ENCODE measurements at regions not wholly inside any gene's neighbourhood (a gene's known extent, or its start where the extent isn't known, plus 50 kb on each side); places are given as distances from the start of the nearest gene placed in this dataset.

GRCh38 chr1:198830412-198830811 lies 191.6 kb downstream of the PTPRC start:
- H3K36me3 Mint-ChIP-seq (ENCODE audit: insufficient read depth, unreplicated experiment) = no peaks in the 10 kb centered on the region
- no peak overlapping the region for H3K27ac Mint-ChIP-seq (ENCODE audit: unreplicated experiment)
- no peaks in the 10 kb centered on the region for H3K4me1 Mint-ChIP-seq (ENCODE audit: low read depth, unreplicated experiment)
- BruUV-seq (replicated peaks) = no TSS peak
- H3K4me3 ChIP-seq (ENCODE audit: low read depth, low read length) = no peak overlapping the region
- no peaks in the 10 kb centered on the region; the same call in 1 of the 2 replicates for H3K4me1 ChIP-seq
- no peaks in the 10 kb centered on the region for H3K36me3 ChIP-seq (ENCODE audit: control insufficient read depth, insufficient read depth, low read length)
- intact Hi-C loops (cut with micrococcal nuclease; ENCODE audit: unreplicated experiment) = no loop called here
- CTCF ChIA-PET = no interaction called here
- POLR2A ChIA-PET = no interaction called here
- no peak for DNase-seq
- H3K27me3 Mint-ChIP-seq (ENCODE audit: insufficient read depth, unreplicated experiment) = no peaks in the 10 kb centered on the region
- no peak overlapping the region for H3K4me3 Mint-ChIP-seq (ENCODE audit: unreplicated experiment)
- no peaks in the 10 kb centered on the region for H3K27me3 ChIP-seq (replicated peaks; ENCODE audit: control insufficient read depth, insufficient read depth, low read length)
- H3K9me3 ChIP-seq = no peaks in the 10 kb centered on the region
- no peak for TF ChIP-seq CTCF (IDR thresholded peaks at IDR 0.05; ENCODE audit: insufficient read depth in 1 of 2, low read depth in 1 of 2, low read length in 1 of 2, severe bottlenecking in 1 of 2, unreplicated experiment in 1 of 2)
- no peaks in the 10 kb centered on the region for H3K9me3 Mint-ChIP-seq (ENCODE audit: unreplicated experiment)

GRCh38 chr1:198833706-198834503 lies 195.1 kb downstream of the PTPRC start:
- ChIA-PET POLR2A (no interaction called here), CTCF (no interaction called here)
- H3K4me1 Mint-ChIP-seq (ENCODE audit: low read depth, unreplicated experiment) = no peaks in the 10 kb centered on the region
- no peak for TF ChIP-seq CTCF (IDR thresholded peaks at IDR 0.05; ENCODE audit: insufficient read depth in 1 of 2, low read depth in 1 of 2, low read length in 1 of 2, severe bottlenecking in 1 of 2, unreplicated experiment in 1 of 2)
- Histone ChIP-seq H3K9me3 (no peaks in the 10 kb centered on the region), H3K4me3 (ENCODE audit: low read depth, low read length) (no peak overlapping the region), H3K4me1 (no peaks in the 10 kb centered on the region), H3K27me3 (replicated peaks; ENCODE audit: control insufficient read depth, insufficient read depth, low read length) (no peaks in the 10 kb centered on the region), H3K36me3 (ENCODE audit: control insufficient read depth, insufficient read depth, low read length) (no peaks in the 10 kb centered on the region)
- H3K36me3 Mint-ChIP-seq (ENCODE audit: insufficient read depth, unreplicated experiment) = no peaks in the 10 kb centered on the region
- H3K27ac Mint-ChIP-seq (ENCODE audit: unreplicated experiment) = no peak overlapping the region
- H3K27me3 Mint-ChIP-seq (ENCODE audit: insufficient read depth, unreplicated experiment) = no peaks in the 10 kb centered on the region
- intact Hi-C loops (cut with micrococcal nuclease; ENCODE audit: unreplicated experiment) = no loop called here
- H3K4me3 Mint-ChIP-seq (ENCODE audit: unreplicated experiment) = no peak overlapping the region
- no TSS peak for BruUV-seq (replicated peaks)
- no peaks in the 10 kb centered on the region for H3K9me3 Mint-ChIP-seq (ENCODE audit: unreplicated experiment)
- no peak for DNase-seq

GRCh38 chr1:198837278-198838021 lies 198.6 kb downstream of the PTPRC start:
- Mint-ChIP-seq H3K27me3 (ENCODE audit: insufficient read depth, unreplicated experiment) (no peaks in the 10 kb centered on the region), H3K4me3 (ENCODE audit: unreplicated experiment) (no peak overlapping the region), H3K9me3 (ENCODE audit: unreplicated experiment) (no peaks in the 10 kb centered on the region), H3K4me1 (ENCODE audit: low read depth, unreplicated experiment) (no peaks in the 10 kb centered on the region), H3K27ac (ENCODE audit: unreplicated experiment) (no peak overlapping the region), H3K36me3 (ENCODE audit: insufficient read depth, unreplicated experiment) (no peaks in the 10 kb centered on the region)
- TF ChIP-seq CTCF (IDR thresholded peaks at IDR 0.05; ENCODE audit: insufficient read depth in 1 of 2, low read depth in 1 of 2, low read length in 1 of 2, severe bottlenecking in 1 of 2, unreplicated experiment in 1 of 2) = no peak
- CTCF ChIA-PET = no interaction called here
- Histone ChIP-seq H3K4me3 (ENCODE audit: low read depth, low read length) (no peak overlapping the region), H3K27me3 (replicated peaks; ENCODE audit: control insufficient read depth, insufficient read depth, low read length) (no peaks in the 10 kb centered on the region), H3K9me3 (no peaks in the 10 kb centered on the region), H3K36me3 (ENCODE audit: control insufficient read depth, insufficient read depth, low read length) (no peaks in the 10 kb centered on the region), H3K4me1 (no peaks in the 10 kb centered on the region)
- intact Hi-C loops (cut with micrococcal nuclease; ENCODE audit: unreplicated experiment) = no loop called here
- BruUV-seq (replicated peaks) = no TSS peak
- DNase-seq = no peak
- POLR2A ChIA-PET = no interaction called here

Measured in Caco-2 (cell line).